ENCODE measurements at regions not wholly inside any gene's neighbourhood (a gene's known extent, or its start where the extent isn't known, plus 50 kb on each side); places are given as distances from the start of the nearest gene placed in this dataset.

GRCh38 chr11:25980091-25980490, 351.8 kb upstream of the ANO3 start:
- DNase-seq = no peak

GRCh38 chr11:25981998-25982397, 349.9 kb upstream of the ANO3 start:
- peak; percentile 89 for DNase-seq

GRCh38 chr11:25983280-25983679, 348.6 kb upstream of the ANO3 start:
- no peak for DNase-seq

DNA sequence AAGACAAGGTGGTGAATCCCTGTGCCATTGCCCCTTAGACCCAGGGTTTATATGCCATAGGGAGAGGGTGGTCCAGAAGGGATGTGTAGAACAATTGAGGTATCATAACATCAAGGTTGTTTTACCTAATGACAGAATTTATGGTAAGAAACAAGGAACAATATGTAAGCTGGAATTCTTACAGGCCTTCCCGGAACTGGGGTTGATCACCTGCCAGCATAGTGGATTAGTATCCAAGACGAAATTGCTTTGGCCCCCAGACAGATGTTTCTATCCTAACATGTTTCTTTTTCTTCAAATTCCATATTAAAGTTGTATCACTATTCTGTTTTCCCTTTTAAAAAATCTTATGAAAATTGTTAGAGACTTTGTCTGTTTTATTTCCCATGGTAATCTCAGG, 343.8 kb upstream of the ANO3 start:
- peak; percentile 50 for DNase-seq

GRCh38 chr11:25990406-25990805, 341.5 kb upstream of the ANO3 start:
- DNase-seq = no peak

GRCh38 chr11:25991476-25991875, 340.5 kb upstream of the ANO3 start:
- DNase-seq = no peak

DNA sequence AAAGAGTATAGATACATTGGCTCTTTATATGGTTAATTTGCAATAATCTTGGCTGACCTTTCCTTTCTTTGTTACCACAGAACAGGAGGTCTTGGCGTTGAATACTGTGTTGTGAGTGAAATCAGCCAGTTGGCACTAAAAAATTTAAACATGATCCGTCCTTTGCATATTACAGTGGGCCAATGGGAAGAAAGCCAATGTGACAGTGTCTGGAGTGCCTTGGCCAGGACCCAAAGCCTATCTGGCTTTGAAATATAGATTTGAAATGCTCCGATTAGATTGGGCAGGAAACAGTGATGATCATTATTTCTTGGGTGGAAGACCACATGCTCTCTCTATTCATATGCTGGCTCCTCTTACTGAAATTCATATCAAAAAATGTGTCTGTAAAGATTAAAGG, 339.6 kb upstream of the ANO3 start:
- DNase-seq = peak; percentile 88

DNA sequence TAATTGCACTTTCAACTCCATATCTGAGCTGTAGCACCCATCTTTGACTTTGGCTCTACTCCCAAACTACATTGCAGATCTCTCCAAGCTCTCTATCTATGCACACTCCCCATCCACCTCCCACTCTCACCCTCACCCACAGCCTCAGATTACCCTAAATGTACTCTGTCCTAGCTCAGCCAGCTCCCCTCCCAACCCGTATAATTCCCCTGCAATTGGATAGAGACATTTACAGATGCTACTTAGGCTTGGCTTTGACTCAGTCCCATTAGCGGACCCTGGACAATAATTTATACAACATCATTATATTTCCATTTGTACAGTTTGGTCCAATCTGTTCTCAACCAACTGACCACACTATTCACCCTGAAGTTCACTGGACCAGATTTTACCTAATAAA, 338.9 kb upstream of the ANO3 start:
- peak; percentile 2 for DNase-seq

DNA sequence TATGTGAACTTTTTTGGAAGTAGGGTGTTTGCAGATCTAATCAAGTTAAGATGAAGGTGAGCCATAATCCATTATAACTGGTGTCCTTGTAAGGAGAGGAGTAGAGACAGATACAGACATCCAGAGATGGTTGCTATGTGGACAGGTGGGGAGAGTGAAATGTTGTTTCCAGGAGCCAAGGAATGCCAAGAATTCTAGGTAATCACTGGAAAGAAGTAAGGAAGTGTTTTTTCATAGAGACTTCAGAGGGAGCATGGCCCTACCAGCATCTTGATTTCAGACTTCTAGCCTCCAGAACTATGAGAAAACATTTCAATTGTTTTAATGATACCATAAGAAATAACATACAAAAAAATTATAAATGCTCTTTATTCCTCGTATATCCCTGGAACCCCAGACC, 320.5 kb upstream of the ANO3 start:
- no peak for DNase-seq

- DNase-seq = no peak
Observed at GRCh38 chr11:26014456-26015115, 317.3 kb upstream of the ANO3 start.

DNA sequence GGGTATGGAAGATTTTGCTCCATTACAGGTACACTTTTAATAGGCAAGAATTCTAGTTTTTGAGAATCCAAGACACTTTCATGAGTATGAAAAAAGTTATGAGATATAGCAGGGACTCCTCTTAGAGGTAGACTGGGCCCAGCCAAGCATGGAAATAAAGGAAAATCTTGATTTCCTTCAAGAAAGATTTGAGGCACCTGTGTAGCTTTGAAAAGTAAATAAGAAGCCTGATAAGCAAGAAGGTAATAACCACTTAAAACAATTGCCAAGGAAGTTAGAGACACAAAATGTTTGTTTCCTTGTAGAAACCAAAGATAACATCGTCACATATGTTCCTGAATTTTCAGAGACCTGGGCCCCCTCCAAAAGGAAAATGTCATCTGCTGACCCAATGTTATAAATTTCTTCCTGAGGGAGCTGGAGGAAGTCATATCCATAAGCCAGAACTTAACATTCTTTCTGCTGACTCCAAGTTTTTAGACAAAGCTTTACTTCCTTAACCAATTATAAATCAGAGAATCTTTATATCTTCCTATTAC, 314.5 kb upstream of the ANO3 start:
- no peak for DNase-seq

DNA sequence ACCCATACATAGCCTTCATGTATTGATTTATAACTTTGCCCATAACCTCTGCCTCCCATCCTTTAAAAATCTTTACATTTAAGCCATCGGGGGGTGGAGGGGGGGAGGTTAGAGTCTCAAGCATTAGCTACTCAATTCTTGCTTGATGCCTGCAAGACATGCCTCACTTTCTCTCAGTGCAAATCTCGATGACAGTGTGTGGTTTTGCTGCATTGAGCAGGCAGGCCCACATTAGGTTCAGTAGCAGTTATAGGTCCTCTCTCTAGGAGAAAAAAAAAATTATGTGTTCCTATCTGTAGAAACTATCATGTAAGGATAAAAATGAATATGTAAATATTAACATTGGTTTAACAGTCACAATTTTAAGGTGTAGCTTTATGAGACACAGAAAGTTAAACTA, 314.0 kb upstream of the ANO3 start:
- DNase-seq = no peak

DNA sequence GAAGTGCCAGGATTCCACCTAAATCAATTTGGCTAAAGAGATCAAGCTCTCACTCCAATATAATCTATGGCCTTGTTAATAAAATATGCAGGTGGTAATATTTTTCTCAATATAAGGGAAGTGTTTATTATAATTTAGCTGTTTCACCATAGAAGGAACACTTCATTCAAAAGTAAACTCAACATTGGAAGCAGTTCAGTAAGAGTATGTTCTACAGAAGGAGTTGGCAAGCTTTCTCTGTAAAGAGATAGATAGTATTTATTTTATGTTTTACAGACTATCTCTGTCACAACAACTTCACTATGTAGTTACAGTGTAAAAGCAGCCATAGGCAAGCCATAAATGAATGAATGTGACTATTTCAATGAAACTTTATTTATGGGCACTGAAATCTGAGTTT, 313.6 kb upstream of the ANO3 start:
- DNase-seq = no peak

GRCh38 chr11:26019386-26019785, 312.5 kb upstream of the ANO3 start:
- no peak for DNase-seq

DNA sequence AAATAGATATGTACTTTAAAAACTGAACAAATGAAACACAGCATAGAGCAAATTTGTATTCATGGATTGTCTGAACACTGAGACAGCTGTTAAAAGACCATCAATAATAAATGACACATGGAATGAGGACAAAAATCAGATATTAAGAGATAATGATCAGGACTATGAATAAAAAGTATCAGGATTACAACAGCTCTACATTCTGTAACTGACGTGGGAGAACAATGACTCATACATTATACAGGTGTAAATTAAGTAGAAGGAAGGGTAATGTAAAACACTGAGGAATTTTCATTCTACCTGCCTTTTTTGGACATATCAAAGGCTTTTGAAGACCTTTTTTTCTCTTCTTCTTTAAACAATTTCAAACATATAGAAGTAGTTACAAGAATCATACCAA, 310.9 kb upstream of the ANO3 start:
- DNase-seq = no peak

DNA sequence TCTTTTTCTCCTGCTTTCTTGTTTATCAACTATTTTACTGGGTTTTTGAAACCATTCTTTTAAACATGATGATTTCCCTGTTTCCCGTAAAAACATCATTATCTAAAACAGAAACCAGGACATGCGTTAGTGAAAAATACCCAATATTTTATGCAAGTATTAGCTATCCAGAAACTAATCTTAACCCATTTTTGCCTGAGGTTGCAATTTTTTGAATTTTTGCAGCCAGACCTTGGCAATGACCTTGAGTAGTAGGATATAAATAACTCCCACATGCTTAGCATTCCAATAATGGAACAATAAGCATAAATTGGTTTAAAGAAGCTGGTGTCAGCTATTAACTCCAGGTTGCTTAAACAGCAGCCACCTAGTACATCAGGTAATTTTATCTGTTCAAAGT, 308.9 kb upstream of the ANO3 start:
- DNase-seq = no peak

GRCh38 chr11:26025676-26026075, 306.3 kb upstream of the ANO3 start:
- DNase-seq = no peak

- DNase-seq = no peak
Observed at GRCh38 chr11:26026078-26026477, 305.9 kb upstream of the ANO3 start.

GRCh38 chr11:26027887-26028286, 304.0 kb upstream of the ANO3 start:
- DNase-seq = no peak

DNA sequence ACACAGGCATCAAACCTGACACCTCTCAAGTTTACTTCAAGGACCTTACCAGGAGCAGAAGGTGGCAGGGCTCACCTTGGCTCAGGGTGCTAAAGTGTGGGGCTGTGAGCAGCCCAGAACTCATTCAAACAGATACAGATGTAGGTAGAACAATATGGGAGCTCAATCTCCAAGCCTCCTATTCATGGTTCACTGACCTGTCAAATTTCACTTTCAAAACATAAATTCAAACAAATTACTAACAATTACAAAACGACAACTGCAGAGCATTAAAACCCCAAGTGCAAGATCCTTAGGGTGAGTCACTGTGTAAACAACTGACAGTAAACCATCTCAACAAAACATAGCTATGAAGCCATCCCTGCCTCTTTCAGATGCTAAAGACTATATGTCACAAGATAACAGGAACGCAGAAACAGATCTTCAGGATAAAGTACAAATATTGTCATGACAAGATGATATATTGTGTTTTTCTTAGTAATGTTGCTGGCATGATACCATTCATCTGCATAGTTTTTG, 303.5 kb upstream of the ANO3 start:
- no peak for DNase-seq

DNA sequence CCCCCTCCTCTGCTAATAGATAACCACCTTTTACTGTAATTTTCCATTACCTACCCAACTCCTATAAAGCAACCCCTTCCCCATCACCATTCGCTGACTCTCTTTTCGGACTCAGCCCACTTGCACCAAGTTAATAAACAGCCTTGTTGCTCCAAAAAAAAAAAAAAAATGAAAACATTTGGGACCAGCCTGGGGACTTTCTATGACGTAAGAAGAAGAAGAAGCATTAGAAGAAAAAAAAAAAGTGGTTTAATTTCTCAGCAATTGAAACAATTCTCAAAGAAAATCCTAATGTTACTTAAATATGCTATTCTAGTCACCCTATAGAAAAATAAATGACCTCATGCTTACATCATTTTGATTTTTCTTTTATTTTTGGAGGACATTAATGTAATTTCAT, 301.5 kb upstream of the ANO3 start:
- DNase-seq = no peak

GRCh38 chr11:26032241-26032640, 299.7 kb upstream of the ANO3 start:
- no peak for DNase-seq

GRCh38 chr11:26035696-26036095, 296.2 kb upstream of the ANO3 start:
- DNase-seq = no peak

- DNase-seq = no peak
Observed at GRCh38 chr11:26037716-26038115, 294.2 kb upstream of the ANO3 start.

DNA sequence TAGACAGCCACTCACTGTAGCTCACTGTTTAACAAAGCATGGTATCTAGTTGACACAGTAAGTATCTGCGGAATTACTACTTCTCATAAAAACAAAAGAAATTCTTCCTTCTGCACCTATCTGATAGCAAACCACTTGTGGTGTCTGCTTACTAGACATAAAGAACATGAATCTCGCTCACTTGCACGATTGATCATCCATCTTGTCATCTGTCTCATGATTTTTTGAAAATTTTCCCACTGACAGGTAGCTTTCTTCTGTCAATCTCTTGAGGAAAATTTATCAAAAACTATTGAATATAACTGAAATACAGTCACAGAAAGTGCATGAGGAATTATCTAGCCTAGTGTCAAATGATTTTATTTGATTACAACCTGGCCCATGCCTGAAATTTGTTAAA, 291.6 kb upstream of the ANO3 start:
- no peak for DNase-seq

Data from tongue (tissue), 1 donor.